Caki2 (cell line): ENCODE measurements at regions not wholly inside any gene's neighbourhood (a gene's known extent, or its start where the extent isn't known, plus 50 kb on each side); places are given as distances from the start of the nearest gene placed in this dataset.
"Not testable (repeated sequence)": the region's sequence is repeated elsewhere in the genome, so short reads cannot be mapped to it uniquely, and the experiment has no call there.

Experiments
- DNase-seq: peaks from one replicate; pipeline ENCODE4 v3.0.0-alpha.2; 2015; ENCODE audit warnings: low read depth
- in situ Hi-C: cut with HindIII; loops from 2 replicates; pipeline ENCODE4 v1.10.0; 2016; ENCODE audit warnings: low sequenced_read_pairs, low pct_unique_long_range_greater_than_20kb, mixed read lengths

- in situ Hi-C loops, DNase-seq: not testable (repeated sequence)
These were observed 62.3 kb upstream of the UGT2A3 start for GRCh38 chr4:69013933-69014332.

- in situ Hi-C loops, DNase-seq: not testable (repeated sequence)
These were observed 66.4 kb upstream of the UGT2A3 start for GRCh38 chr4:69017986-69018385.

- in situ Hi-C loops, DNase-seq: not testable (repeated sequence)
These were observed 68.2 kb upstream of the UGT2A3 start for GRCh38 chr4:69019538-69020461.

DNA sequence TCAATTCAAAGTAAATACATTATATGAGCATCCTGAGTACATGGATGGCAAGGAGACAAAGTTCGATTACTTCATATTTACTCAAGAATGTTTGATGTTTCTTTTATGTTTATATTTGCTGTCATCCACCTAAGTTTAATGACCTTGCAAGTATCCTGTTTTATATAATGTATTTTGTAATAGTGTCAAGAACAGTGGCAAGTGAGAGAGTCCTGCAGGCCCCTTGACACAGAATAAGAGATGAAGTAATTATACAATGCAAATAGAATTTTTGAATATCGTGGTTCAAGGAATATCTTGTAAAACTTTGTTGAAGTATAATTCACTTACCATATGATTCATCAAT, 68.8 kb upstream of the UGT2A3 start:
- DNase-seq, in situ Hi-C loops: not testable (repeated sequence)

DNA sequence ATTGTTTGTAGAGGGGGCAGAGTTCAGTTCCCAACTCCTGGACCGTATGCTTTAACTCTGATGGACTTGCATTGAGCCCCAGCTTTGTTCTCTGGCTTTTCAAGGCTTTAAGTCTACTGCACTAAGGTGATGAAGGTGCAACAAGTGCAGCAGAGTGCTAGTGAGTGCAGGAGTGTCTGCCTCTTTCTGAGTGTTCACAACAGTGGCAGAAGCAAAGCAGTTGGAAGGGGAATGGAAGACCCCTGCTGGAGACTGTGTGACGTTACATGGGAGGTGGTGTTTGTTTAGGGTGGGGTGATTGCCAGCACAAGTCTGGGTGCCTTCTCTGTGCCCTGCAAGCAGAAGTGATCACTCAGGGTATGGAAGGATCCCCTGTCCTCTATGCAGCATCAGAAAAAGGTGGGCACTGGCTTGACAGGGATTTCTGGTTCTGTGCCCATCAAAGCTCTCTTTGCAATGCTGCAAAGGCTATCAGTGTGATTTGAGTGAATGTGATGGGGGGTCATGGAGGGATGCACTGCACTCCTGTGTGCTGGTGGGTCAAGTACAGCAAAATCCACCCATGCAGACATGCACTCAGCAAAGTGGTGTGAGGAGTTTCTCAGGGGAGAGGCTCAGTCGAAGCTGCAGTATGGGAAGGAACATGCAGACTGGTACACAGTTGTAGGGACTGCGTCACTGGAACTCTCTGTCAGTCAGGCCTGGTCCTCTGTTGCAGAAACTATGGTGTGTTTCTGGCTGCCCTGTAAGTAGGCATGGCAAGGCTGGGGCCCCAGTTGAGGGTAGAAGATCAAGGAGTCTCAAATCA, 70.9 kb upstream of the UGT2B7 start:
- in situ Hi-C loops, result no loop called here
- no peak for DNase-seq

DNA sequence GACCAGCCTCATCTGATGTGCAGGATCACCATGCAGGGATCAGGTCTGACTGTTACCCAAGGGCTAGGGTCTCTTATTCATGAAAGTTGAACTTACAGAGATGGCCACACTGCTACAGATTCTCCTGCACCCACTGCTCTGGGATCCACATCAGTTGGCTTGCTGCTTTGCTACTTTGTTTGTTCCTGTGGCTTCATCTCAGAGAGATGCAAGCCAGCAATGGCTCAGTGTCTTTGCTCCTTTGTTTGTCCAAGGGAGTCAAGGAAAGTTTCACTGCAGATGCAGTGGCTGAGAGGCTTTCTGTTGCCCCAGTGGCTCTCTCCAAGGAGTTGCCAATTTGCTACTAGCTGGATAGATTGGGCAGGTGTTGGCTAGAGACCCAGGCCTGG, 70.3 kb upstream of the UGT2B7 start:
- DNase-seq, result no peak
- in situ Hi-C loops, result no loop called here

DNA sequence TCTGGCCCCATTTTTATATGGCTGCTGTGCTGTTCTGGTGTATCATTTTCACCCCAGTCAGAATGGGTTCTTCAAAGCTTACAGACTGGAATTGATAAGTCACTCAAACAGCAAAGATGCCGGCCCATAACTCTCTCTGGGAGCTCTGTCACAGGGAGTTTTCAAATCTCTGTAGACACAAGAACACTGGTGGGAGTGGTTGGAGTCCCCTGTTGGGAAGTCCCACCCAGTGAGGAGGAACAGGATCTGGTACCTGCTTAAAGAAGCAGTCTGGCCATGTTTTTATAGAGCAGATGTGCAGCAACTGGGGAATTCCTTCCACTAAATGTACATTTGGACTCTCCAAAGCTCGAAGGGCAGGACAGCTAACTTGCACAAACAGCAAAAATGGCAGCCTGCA, 69.3 kb upstream of the UGT2B7 start:
- in situ Hi-C loops, result no loop called here

GRCh38 chr4:69030326-69030725, 65.9 kb upstream of the UGT2B7 start:
- in situ Hi-C loops, result no loop called here
- DNase-seq, result no peak

More for the DNA sequence above, 69.3 kb upstream of the UGT2B7 start:
- DNase-seq, result no peak

- in situ Hi-C loops, result no loop called here
- no peak for DNase-seq
These were observed 63.2 kb upstream of the UGT2B7 start for GRCh38 chr4:69032847-69033638.

DNA sequence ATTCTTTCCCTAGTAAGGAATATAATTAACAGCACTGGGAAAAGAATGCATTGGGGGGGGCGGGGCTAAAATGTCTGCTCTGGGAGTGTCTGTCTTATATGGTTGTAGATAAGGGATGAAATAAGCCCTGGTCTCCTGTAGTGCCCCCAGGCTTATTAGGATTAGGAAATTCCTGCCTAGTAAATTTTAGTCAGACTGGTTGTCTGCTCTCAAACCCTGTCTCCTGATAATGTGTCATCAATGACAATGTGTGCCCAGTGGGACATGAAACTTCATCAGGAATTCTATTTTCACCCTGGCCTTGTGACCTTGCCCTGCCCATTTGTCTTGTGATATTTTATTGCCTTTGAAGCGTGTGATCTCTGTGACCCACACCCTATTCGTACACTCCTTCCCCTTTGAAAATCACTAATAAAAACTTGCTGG, 61.9 kb upstream of the UGT2B7 start:
- in situ Hi-C loops, result not testable (repeated sequence)

DNA sequence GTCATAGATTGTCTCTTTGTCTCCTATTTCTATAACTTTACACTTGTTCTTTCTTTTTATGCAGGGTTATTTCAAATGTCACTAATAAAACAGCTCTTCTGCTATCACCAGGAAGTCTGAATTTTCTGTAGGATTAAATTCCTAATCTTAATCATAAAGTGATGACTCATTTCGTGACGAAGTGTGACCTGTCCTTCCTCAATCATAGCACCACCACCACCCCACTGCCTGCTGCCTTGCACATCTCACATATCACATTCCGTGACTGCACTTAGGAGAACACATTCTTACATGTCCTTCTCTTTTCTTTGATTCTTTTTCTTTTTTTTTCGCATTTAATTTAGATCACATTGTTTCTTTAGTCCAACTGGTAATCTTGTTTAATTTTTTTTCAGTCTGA, 57.7 kb upstream of the UGT2B7 start:
- DNase-seq, result no peak
- in situ Hi-C loops, result no loop called here

More for the DNA sequence above, 61.9 kb upstream of the UGT2B7 start:
- peak; percentile 70 for DNase-seq

- DNase-seq, result no peak
- in situ Hi-C loops, result no loop called here
These were observed 57.2 kb upstream of the UGT2B7 start for GRCh38 chr4:69039071-69039470.

DNA sequence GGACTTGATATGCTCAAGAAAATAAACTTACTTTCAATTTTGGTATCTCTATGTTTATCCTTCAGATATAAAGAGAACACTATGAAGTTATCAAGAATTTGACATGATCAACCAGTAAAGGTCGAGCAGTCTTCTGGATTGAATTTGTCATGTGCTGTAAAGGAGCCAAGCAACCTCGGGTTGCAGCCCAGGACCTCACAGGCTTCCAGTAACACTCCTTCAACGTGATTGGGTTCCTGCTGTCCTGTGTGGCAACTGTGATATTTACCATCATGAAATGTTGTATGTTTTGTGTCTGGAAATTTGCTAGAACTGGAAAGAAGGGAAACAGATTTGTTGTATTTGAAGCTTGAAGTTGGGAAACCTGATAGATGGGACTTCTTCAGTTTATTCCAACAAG, 52.0 kb upstream of the UGT2B7 start:
- in situ Hi-C loops, result no loop called here
- DNase-seq, result no peak
